Transverse colon (tissue), 3 donors: ENCODE measurements at regions not wholly inside any gene's neighbourhood (a gene's known extent, or its start where the extent isn't known, plus 50 kb on each side); places are given as distances from the start of the nearest gene placed in this dataset.
"Not testable (repeated sequence)": the region's sequence is repeated elsewhere in the genome, so short reads cannot be mapped to it uniquely, and the experiment has no call there.

ENCODE experiments used
- EP300 ChIP-seq: sonication (generic); formaldehyde crosslinking; IDR thresholded peaks from one replicate; pipeline ENCODE4 v1.6.1; 2017; ENCODE audit warnings: antibody characterized with exemption, low read depth
- POLR2A ChIP-seq: fragments of 450-650 bp; IDR thresholded peaks from one replicate; pipeline ENCODE4 v1.6.1; 2016; ENCODE audit warnings: antibody characterized with exemption, mild to moderate bottlenecking, moderate library complexity
- TF ChIP-seq, protein P1 (sequence below), 5 experiments: fragments of 200-600 bp in 3 of 5; fragments of 450-650 bp in 2 of 5; sonication (generic) in 3 of 5; IDR thresholded peaks; 1 replicate in 2 of 5; 2 replicates in 3 of 5; pipeline ENCODE4 v1.5.1; 2016 to 2017; ENCODE audit warnings: antibody characterized with exemption in 5 of 5, inconsistent platforms in 3 of 5, mild to moderate bottlenecking in 2 of 5, moderate library complexity in 1 of 5

DNA sequence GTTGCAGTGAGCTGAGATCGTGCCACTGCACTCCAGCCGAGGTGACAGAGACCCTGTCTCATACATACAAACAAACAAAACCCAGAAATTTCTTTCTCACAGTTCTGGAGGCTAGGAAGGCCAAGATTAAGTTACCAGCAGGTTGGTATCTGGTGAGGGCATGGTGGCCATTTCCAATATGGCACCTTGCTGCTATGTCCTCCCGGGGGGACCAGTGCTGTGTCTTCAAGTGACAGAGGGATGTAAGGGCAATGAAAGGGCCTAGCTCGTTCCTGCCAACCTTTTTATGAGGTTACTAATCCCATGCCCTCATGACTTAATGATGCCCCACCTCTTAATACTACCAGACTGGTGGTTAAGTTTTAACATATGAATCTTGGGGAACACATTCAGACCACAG lies 118.5 kb upstream of the CRYM start:
- not testable (repeated sequence) for TF ChIP-seq EP300, POLR2A
- TF ChIP-seq, protein P1, sequence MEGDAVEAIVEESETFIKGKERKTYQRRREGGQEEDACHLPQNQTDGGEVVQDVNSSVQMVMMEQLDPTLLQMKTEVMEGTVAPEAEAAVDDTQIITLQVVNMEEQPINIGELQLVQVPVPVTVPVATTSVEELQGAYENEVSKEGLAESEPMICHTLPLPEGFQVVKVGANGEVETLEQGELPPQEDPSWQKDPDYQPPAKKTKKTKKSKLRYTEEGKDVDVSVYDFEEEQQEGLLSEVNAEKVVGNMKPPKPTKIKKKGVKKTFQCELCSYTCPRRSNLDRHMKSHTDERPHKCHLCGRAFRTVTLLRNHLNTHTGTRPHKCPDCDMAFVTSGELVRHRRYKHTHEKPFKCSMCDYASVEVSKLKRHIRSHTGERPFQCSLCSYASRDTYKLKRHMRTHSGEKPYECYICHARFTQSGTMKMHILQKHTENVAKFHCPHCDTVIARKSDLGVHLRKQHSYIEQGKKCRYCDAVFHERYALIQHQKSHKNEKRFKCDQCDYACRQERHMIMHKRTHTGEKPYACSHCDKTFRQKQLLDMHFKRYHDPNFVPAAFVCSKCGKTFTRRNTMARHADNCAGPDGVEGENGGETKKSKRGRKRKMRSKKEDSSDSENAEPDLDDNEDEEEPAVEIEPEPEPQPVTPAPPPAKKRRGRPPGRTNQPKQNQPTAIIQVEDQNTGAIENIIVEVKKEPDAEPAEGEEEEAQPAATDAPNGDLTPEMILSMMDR (IDR thresholded peaks at IDR 0.05): not testable (repeated sequence)
